ENCODE measurements at regions not wholly inside any gene's neighbourhood (a gene's known extent, or its start where the extent isn't known, plus 50 kb on each side); places are given as distances from the start of the nearest gene placed in this dataset.

- no peaks in the 10 kb centered on the region for H3K79me2 ChIP-seq
- H3K27me3 ChIP-seq: no peaks in the 10 kb centered on the region
- H3K4me3 ChIP-seq: no peak overlapping the region
- H3K36me3 ChIP-seq (replicated peaks; ENCODE audit: insufficient read depth, low read depth): no peaks in the 10 kb centered on the region
- H3K27ac ChIP-seq: no peak overlapping the region
- no peak for DNase-seq (ENCODE audit: low spot score)
- H3K4me2 ChIP-seq: no peak overlapping the region
- TF ChIP-seq CTCF (IDR thresholded peaks at IDR 0.05; ENCODE audit: poor library complexity) (no peak), EZH2phosphoT487 (IDR thresholded peaks at IDR 0.05; ENCODE audit: low read depth, severe bottlenecking, unreplicated experiment) (no peak), EZH2 (IDR thresholded peaks at IDR 0.05; ENCODE audit: borderline replicate concordance) (no peak)
- H4K20me1 ChIP-seq (ENCODE audit: insufficient read depth, poor library complexity, severe bottlenecking): no peaks in the 10 kb centered on the region
- no peaks in the 10 kb centered on the region for H3K9me3 ChIP-seq (ENCODE audit: low read depth)
- H2AFZ ChIP-seq: no peak overlapping the region
- no peaks in the 10 kb centered on the region for H3K4me1 ChIP-seq (ENCODE audit: insufficient read depth)
- 64% methylated on average over 8 of the region's 8 CpGs for WGBS (ENCODE audit: low lambda C conversion rate, missing lambda C conversion rate)
- H3K9me2 ChIP-seq (replicated peaks; ENCODE audit: insufficient read depth): no peaks in the 10 kb centered on the region
Observed at GRCh38 chr10:76711222-76711997, 926.2 kb downstream of the KCNMA1 start.

GRCh38 chr10:76700241-76700640 lies 937.4 kb downstream of the KCNMA1 start:
- Histone ChIP-seq H3K4me3 (no peak overlapping the region), H3K4me2 (no peak overlapping the region), H3K27me3 (no peaks in the 10 kb centered on the region), H2AFZ (no peak overlapping the region), H3K9me2 (replicated peaks; ENCODE audit: insufficient read depth) (no peaks in the 10 kb centered on the region), H3K9me3 (ENCODE audit: low read depth) (no peaks in the 10 kb centered on the region), H3K79me2 (no peaks in the 10 kb centered on the region), H4K20me1 (ENCODE audit: insufficient read depth, poor library complexity, severe bottlenecking) (no peaks in the 10 kb centered on the region), H3K27ac (no peak overlapping the region), H3K36me3 (replicated peaks; ENCODE audit: insufficient read depth, low read depth) (no peaks in the 10 kb centered on the region), H3K4me1 (ENCODE audit: insufficient read depth) (no peaks in the 10 kb centered on the region)
- 97% methylated on average over 1 of the region's 1 CpG for WGBS (ENCODE audit: low lambda C conversion rate, missing lambda C conversion rate)
- TF ChIP-seq EZH2phosphoT487 (IDR thresholded peaks at IDR 0.05; ENCODE audit: low read depth, severe bottlenecking, unreplicated experiment) (no peak), EZH2 (IDR thresholded peaks at IDR 0.05; ENCODE audit: borderline replicate concordance) (no peak), CTCF (IDR thresholded peaks at IDR 0.05; ENCODE audit: poor library complexity) (no peak)
- DNase-seq (ENCODE audit: low spot score): no peak

GRCh38 chr10:76697923-76698322 lies 939.7 kb downstream of the KCNMA1 start:
- H3K27me3 ChIP-seq: no peaks in the 10 kb centered on the region
- H3K79me2 ChIP-seq: no peaks in the 10 kb centered on the region
- no peak overlapping the region for H3K27ac ChIP-seq
- H3K4me2 ChIP-seq: no peak overlapping the region
- no peaks in the 10 kb centered on the region for H3K4me1 ChIP-seq (ENCODE audit: insufficient read depth)
- H4K20me1 ChIP-seq (ENCODE audit: insufficient read depth, poor library complexity, severe bottlenecking): no peaks in the 10 kb centered on the region
- H2AFZ ChIP-seq: no peak overlapping the region
- no peak for TF ChIP-seq EZH2phosphoT487 (IDR thresholded peaks at IDR 0.05; ENCODE audit: low read depth, severe bottlenecking, unreplicated experiment)
- TF ChIP-seq CTCF (IDR thresholded peaks at IDR 0.05; ENCODE audit: poor library complexity): no peak
- no peak for TF ChIP-seq EZH2 (IDR thresholded peaks at IDR 0.05; ENCODE audit: borderline replicate concordance)
- no peaks in the 10 kb centered on the region for H3K36me3 ChIP-seq (replicated peaks; ENCODE audit: insufficient read depth, low read depth)
- no peaks in the 10 kb centered on the region for H3K9me3 ChIP-seq (ENCODE audit: low read depth)
- no peak for DNase-seq (ENCODE audit: low spot score)
- H3K4me3 ChIP-seq: no peak overlapping the region
- no peaks in the 10 kb centered on the region for H3K9me2 ChIP-seq (replicated peaks; ENCODE audit: insufficient read depth)
